Ureter (tissue), 1 donor: ENCODE measurements at regions not wholly inside any gene's neighbourhood (a gene's known extent, or its start where the extent isn't known, plus 50 kb on each side); places are given as distances from the start of the nearest gene placed in this dataset.

Experiments used
- DNase-seq: peaks from one replicate; pipeline ENCODE4 v3.0.0-alpha.2; 2020; ENCODE audit warnings: low spot score
- donor health status: DM: yes; HTN: yes; CAD: no.

- no peak for DNase-seq
These were observed 167.9 kb upstream of the TAB2 start for GRCh38 chr6:149149653-149150052.

- no peak for DNase-seq
These were observed 167.2 kb upstream of the TAB2 start for GRCh38 chr6:149150301-149150700.

- DNase-seq, result no peak
These were observed 166.6 kb upstream of the TAB2 start for GRCh38 chr6:149150801-149151398.

- no peak for DNase-seq
These were observed 165.0 kb upstream of the TAB2 start for GRCh38 chr6:149152521-149152920.

- no peak for DNase-seq
These were observed 164.4 kb upstream of the TAB2 start for GRCh38 chr6:149153100-149153499.

- no peak for DNase-seq
These were observed 163.8 kb upstream of the TAB2 start for GRCh38 chr6:149153693-149154092.

- DNase-seq, result no peak
These were observed 163.2 kb upstream of the TAB2 start for GRCh38 chr6:149154261-149154821.

GRCh38 chr6:149157126-149157525 is 160.4 kb upstream of the TAB2 start:
- no peak for DNase-seq

GRCh38 chr6:149158076-149158475 is 159.4 kb upstream of the TAB2 start:
- no peak for DNase-seq

- no peak for DNase-seq
These were observed 156.6 kb upstream of the TAB2 start for GRCh38 chr6:149160943-149161342.

GRCh38 chr6:149162924-149163323 is 154.6 kb upstream of the TAB2 start:
- DNase-seq, result no peak

GRCh38 chr6:149164199-149164750 is 153.2 kb upstream of the TAB2 start:
- no peak for DNase-seq

- DNase-seq, result no peak
These were observed 151.2 kb upstream of the TAB2 start for GRCh38 chr6:149166336-149166735.

- DNase-seq, result no peak
These were observed 150.8 kb upstream of the TAB2 start for GRCh38 chr6:149166747-149167146.

GRCh38 chr6:149168968-149169367 is 148.5 kb upstream of the TAB2 start:
- DNase-seq, result no peak

GRCh38 chr6:149169761-149170511 is 147.6 kb upstream of the TAB2 start:
- DNase-seq, result no peak

GRCh38 chr6:149170564-149171452 is 146.7 kb upstream of the TAB2 start:
- DNase-seq, result no peak

- DNase-seq, result no peak
These were observed 144.3 kb upstream of the TAB2 start for GRCh38 chr6:149173222-149173621.

- DNase-seq, result no peak
These were observed 142.6 kb upstream of the TAB2 start for GRCh38 chr6:149174962-149175361.

GRCh38 chr6:149176971-149177667 is 140.4 kb upstream of the TAB2 start:
- DNase-seq, result no peak

GRCh38 chr6:149179431-149179830 is 138.1 kb upstream of the TAB2 start:
- no peak for DNase-seq
